Type B pancreatic cell (in vitro differentiated cells): ENCODE measurements at regions not wholly inside any gene's neighbourhood (a gene's known extent, or its start where the extent isn't known, plus 50 kb on each side); places are given as distances from the start of the nearest gene placed in this dataset.
A peak's percentile ranks its signal among the peaks of the same experiment; 100 is the strongest.

ENCODE experiments used
- DNase-seq: peaks from one replicate; pipeline ENCODE4 v3.0.0; 2021; ENCODE audit warnings: mixed read lengths; ENCODE audit not compliant: unreplicated experiment; ENCODE audit errors: extremely low spot score
- H3K27ac Mint-ChIP-seq: 2 replicates; pipeline ENCODE4 v1.8.0; 2021; ENCODE audit warnings: mild to moderate bottlenecking, mixed read lengths
- H3K27me3 Mint-ChIP-seq: 2 replicates; pipeline ENCODE4 v1.8.0; 2021; ENCODE audit warnings: mixed read lengths
- H3K36me3 Mint-ChIP-seq: 2 replicates; pipeline ENCODE4 v1.8.0; 2021; ENCODE audit warnings: mixed read lengths
- H3K4me1 Mint-ChIP-seq: one replicate; pipeline ENCODE4 v1.8.0; 2021; ENCODE audit warnings: mixed read lengths; ENCODE audit not compliant: unreplicated experiment
- H3K4me3 Mint-ChIP-seq: 2 replicates; pipeline ENCODE4 v1.8.0; 2021; ENCODE audit warnings: mild to moderate bottlenecking, mixed read lengths
- H3K9me3 Mint-ChIP-seq: 2 replicates; pipeline ENCODE4 v1.8.0; 2021; ENCODE audit warnings: mixed read lengths
- TF ChIP-seq, protein P1 (sequence below): fragments of 200-600 bp; sonication (generic); conservative IDR thresholded peaks from 2 replicates; pipeline ENCODE4 v1.5.0; 2021; ENCODE audit warnings: antibody characterized with exemption, mild to moderate bottlenecking

DNA sequence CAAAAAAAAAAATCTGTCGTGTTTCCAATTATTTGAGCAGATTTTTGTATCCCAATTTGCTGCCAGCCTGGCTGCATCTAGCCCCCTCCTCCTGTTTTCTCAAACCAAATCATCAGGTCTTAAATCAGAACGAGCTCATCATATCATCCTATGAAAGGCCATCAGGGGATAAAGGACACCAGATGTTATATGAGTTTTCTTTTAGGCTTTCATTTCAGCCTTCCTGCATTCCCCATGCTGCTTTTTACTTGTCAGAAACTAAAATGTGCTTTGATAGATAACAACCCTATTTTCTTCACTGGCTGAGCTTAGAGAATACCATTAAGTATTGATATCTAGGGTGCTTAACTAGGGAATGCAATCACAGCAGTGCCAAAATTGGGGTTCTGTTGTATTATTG is 968.4 kb upstream of the SLC35B3 start:
- H3K9me3 Mint-ChIP-seq, result no peaks in the 10 kb centered on the region
- H3K27me3 Mint-ChIP-seq, result peaks cover 3% of the 10 kb centered on the region
- H3K27ac Mint-ChIP-seq, result no peak overlapping the region
- no peak for DNase-seq
- TF ChIP-seq, protein P1, sequence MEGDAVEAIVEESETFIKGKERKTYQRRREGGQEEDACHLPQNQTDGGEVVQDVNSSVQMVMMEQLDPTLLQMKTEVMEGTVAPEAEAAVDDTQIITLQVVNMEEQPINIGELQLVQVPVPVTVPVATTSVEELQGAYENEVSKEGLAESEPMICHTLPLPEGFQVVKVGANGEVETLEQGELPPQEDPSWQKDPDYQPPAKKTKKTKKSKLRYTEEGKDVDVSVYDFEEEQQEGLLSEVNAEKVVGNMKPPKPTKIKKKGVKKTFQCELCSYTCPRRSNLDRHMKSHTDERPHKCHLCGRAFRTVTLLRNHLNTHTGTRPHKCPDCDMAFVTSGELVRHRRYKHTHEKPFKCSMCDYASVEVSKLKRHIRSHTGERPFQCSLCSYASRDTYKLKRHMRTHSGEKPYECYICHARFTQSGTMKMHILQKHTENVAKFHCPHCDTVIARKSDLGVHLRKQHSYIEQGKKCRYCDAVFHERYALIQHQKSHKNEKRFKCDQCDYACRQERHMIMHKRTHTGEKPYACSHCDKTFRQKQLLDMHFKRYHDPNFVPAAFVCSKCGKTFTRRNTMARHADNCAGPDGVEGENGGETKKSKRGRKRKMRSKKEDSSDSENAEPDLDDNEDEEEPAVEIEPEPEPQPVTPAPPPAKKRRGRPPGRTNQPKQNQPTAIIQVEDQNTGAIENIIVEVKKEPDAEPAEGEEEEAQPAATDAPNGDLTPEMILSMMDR, result no peak
- H3K4me3 Mint-ChIP-seq, result peak overlapping the region; percentile 12
- peaks cover 25% of the 10 kb centered on the region for H3K4me1 Mint-ChIP-seq
- no peaks in the 10 kb centered on the region for H3K36me3 Mint-ChIP-seq

DNA sequence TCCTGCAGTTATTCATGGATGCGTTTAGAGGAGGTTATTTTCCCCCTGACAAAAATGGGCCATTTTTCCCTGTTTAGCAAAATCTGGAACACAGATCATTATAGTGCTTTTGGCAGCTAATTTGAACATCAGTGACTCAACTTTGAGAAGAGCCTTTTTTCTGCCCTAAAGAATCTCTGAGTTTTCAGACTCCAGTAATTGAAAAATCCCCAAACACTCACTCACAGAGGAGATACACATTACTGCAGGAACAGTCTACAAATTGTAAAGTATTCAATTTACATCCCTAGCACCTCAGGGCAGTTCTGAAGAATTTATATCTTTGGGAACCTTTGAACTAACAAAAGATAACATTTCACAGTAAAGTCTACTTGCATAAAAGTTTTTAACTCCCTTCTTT is 966.6 kb upstream of the SLC35B3 start:
- H3K27me3 Mint-ChIP-seq, result peaks cover 8% of the 10 kb centered on the region
- H3K27ac Mint-ChIP-seq, result no peak overlapping the region
- no peak for DNase-seq
- TF ChIP-seq, protein P1, result no peak
- H3K4me3 Mint-ChIP-seq, result no peak overlapping the region
- H3K9me3 Mint-ChIP-seq, result no peaks in the 10 kb centered on the region
- peaks cover 25% of the 10 kb centered on the region for H3K4me1 Mint-ChIP-seq
- H3K36me3 Mint-ChIP-seq, result no peaks in the 10 kb centered on the region

DNA sequence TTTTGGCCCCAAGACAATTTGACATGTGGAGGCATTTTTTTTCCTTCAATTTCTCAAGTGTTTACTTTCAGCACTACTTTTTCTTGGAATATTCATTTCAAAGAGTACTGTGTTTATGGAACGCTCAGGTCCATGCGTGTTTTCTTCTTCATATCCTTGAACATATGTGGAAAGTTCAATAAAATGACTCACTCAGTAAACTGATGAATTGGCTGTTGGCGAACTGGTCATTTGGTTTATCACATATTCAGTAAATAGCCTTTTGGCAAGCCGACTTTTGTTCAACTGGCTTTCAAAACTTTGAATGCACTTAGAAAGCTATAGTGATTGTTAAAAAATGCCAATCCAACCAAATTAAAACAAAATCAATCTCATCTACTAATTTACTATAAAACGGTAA is 964.6 kb upstream of the SLC35B3 start:
- H3K27ac Mint-ChIP-seq, result no peak overlapping the region
- peaks cover 8% of the 10 kb centered on the region for H3K27me3 Mint-ChIP-seq
- no peak overlapping the region for H3K4me3 Mint-ChIP-seq

DNA sequence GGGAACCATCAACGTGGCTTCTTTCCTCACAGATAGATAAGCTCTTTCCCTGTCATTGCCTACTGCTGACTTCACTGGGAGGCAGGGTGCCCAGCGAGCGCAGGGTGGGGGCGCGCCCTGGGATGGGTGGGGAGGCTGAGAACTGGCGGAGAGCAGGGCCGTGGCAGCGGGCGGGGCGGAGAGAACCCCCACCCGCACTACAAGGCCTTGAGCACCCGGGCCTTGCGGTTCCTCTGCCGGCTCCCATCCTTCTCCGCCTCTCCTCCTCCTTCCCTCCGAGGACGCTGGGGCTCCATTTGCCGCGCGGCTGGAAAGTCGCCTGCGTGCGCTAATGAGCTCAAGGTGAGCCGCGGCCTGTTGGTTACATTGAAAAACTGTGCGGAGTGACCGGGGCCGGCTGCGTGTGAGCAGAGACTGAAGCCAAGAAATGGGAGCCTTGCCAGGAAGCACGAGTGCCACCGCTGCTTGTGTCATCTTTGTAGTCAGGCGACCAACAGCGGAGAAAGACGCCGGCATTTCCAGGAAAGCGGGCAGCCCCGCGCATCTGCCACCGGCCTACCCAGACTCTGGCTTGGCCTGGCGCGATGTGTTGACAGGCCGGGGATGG is 963.5 kb upstream of the SLC35B3 start:
- H3K27ac Mint-ChIP-seq, result peak overlapping the region; percentile 5
- peaks cover 8% of the 10 kb centered on the region for H3K27me3 Mint-ChIP-seq
- H3K4me3 Mint-ChIP-seq, result no peak overlapping the region
- DNase-seq, result no peak
- TF ChIP-seq, protein P1, result no peak
- no peaks in the 10 kb centered on the region for H3K9me3 Mint-ChIP-seq
- peaks cover 13% of the 10 kb centered on the region for H3K4me1 Mint-ChIP-seq
- no peaks in the 10 kb centered on the region for H3K36me3 Mint-ChIP-seq

More for the DNA sequence above, 964.6 kb upstream of the SLC35B3 start:
- H3K9me3 Mint-ChIP-seq, result no peaks in the 10 kb centered on the region
- no peak for DNase-seq
- TF ChIP-seq, protein P1, result no peak
- peaks cover 20% of the 10 kb centered on the region for H3K4me1 Mint-ChIP-seq
- no peaks in the 10 kb centered on the region for H3K36me3 Mint-ChIP-seq

DNA sequence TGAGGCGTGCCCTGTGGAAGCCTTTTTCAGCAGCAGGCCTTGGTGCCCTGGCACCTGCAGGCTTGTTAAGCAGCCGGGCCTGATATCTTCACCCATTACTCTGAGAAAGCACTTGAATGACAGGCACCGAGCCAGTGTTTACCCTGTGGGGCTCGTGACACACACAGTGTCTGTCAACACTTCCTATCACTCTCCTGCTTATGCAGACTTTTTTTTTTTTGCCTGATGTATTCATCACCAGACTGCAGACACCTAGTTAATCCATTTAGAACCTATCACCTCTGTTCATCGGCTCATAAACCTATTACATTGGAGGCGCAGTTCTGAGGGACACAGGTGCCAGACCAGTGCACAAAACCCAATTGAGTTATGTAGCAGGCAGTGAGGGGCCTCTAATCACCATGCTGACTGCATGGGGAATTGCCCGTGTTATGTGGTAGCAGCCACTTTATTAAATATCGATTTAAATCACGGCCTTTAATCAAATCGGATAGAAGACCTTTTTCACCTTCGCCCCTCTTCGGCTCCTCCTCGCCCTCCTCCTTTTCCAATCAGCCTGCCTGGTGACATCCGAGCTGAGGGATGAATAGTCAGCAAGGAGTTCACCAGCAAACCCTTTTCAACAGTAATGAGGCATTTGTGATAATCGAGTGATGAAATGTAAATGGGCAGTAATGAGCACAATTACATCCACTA is 962.9 kb upstream of the SLC35B3 start:
- no peak for DNase-seq
- TF ChIP-seq, protein P1, result no peak
- H3K4me1 Mint-ChIP-seq, result peaks cover 6% of the 10 kb centered on the region
- no peaks in the 10 kb centered on the region for H3K36me3 Mint-ChIP-seq
- peaks cover 8% of the 10 kb centered on the region for H3K27me3 Mint-ChIP-seq
- H3K4me3 Mint-ChIP-seq, result no peak overlapping the region
- peak overlapping the region; percentile 5 for H3K27ac Mint-ChIP-seq
- no peaks in the 10 kb centered on the region for H3K9me3 Mint-ChIP-seq
